Transverse colon (tissue), 4 donors: ENCODE measurements at regions not wholly inside any gene's neighbourhood (a gene's known extent, or its start where the extent isn't known, plus 50 kb on each side); places are given as distances from the start of the nearest gene placed in this dataset.
"Not testable (repeated sequence)": the region's sequence is repeated elsewhere in the genome, so short reads cannot be mapped to it uniquely, and the experiment has no call there.

Experiments
- DNase-seq: peaks from one replicate; pipeline ENCODE4 v3.0.0-alpha.2; 2019
- H3K27ac ChIP-seq, 4 donors: fragments of 200-600 bp; sonication (generic); 2 replicates each; pipeline ENCODE4 v1.5.1; 2016 to 2018; ENCODE audit warnings: inconsistent platforms in 4 of 4
- H3K27me3 ChIP-seq: fragments of 200-600 bp; sonication (generic); 2 replicates; pipeline ENCODE4 v1.5.1; 2017; ENCODE audit warnings: inconsistent platforms
- H3K36me3 ChIP-seq, 4 donors: fragments of 200-600 bp; sonication (generic); 2 replicates each; pipeline ENCODE4 v1.5.1; 2017 to 2019; ENCODE audit warnings: inconsistent platforms in 4 of 4
- H3K4me1 ChIP-seq, 4 donors: fragments of 200-600 bp; sonication (generic); 2 replicates each; pipeline ENCODE4 v1.5.1; 2017 to 2020; ENCODE audit warnings: inconsistent platforms in 4 of 4
- H3K4me3 ChIP-seq, 4 donors: fragments of 200-600 bp; sonication (generic); 1 replicate in 1 of 4; 2 replicates in 3 of 4; pipeline versions ENCODE4 v1.5.1 to v1.6.1; 2017 to 2019; ENCODE audit warnings: inconsistent platforms in 4 of 4
- H3K9me3 ChIP-seq, 2 donors: fragments of 200-600 bp; sonication (generic); 2 replicates each; pipeline ENCODE4 v1.5.1; 2017 to 2019; ENCODE audit warnings: inconsistent platforms in 2 of 2
- CTCF ChIP-seq, 5 experiments: fragments of 200-600 bp in 3 of 5; fragments of 450-650 bp in 2 of 5; sonication (generic) in 3 of 5; IDR thresholded peaks; 1 replicate in 2 of 5; 2 replicates in 3 of 5; pipeline ENCODE4 v1.5.1; 2016 to 2017; ENCODE audit warnings: antibody characterized with exemption in 5 of 5, inconsistent platforms in 3 of 5, mild to moderate bottlenecking in 2 of 5, moderate library complexity in 1 of 5
- EP300 ChIP-seq: sonication (generic); formaldehyde crosslinking; IDR thresholded peaks from one replicate; pipeline ENCODE4 v1.6.1; 2017; ENCODE audit warnings: antibody characterized with exemption, low read depth
- POLR2A ChIP-seq: fragments of 450-650 bp; IDR thresholded peaks from one replicate; pipeline ENCODE4 v1.6.1; 2016; ENCODE audit warnings: antibody characterized with exemption, mild to moderate bottlenecking, moderate library complexity
- POLR2AphosphoS5 ChIP-seq, 3 donors: sonication (generic); formaldehyde crosslinking; IDR thresholded peaks; one replicate each; pipeline ENCODE4 v1.6.1; 2016; ENCODE audit warnings: antibody characterized with exemption in 3 of 3
- WGBS, 2 donors: methylation state at CpG; one replicate each; pipeline ENCODE4 v1.1.5; 2018; ENCODE audit warnings: low coverage in 1 of 2; 5-methylcytosine and 5-hydroxymethylcytosine counted together
- in situ Hi-C, 4 donors: fragments of 200-750 bp; cut with MboI; loops; one replicate each; pipeline versions ENCODE4 v1.15.0 to v1.15.1; 2017; ENCODE audit warnings: low sequenced_read_pairs in 3 of 4, low pct_ligation_motif_present in 1 of 4, low pct_unique_long_range_greater_than_20kb in 1 of 4
- intact Hi-C: fragments of 100-400 bp; cut with DNase I; formaldehyde crosslinking; loops from one replicate; pipeline ENCODE4 v1.15.1; 2023; ENCODE audit warnings: low total_unique reads

GRCh38 chr2:84236288-84236687, 222.8 kb downstream of the SUCLG1 start:
- intact Hi-C loops (no loop called here), in situ Hi-C loops (no loop called here)
- DNase-seq, result no peak
- Histone ChIP-seq H3K9me3 (no peaks in the 10 kb centered on the region), H3K27ac (no peak overlapping the region), H3K4me1 (no peaks in the 10 kb centered on the region), H3K36me3 (no peaks in the 10 kb centered on the region), H3K27me3 (no peaks in the 10 kb centered on the region), H3K4me3 (no peak overlapping the region)
- no peak for TF ChIP-seq POLR2A
- 84 to 85% methylated on average over 7 of the region's 7 CpGs for WGBS, 2 donors

GRCh38 chr2:84234103-84234502, 225.0 kb downstream of the SUCLG1 start:
- Histone ChIP-seq H3K36me3 (no peaks in the 10 kb centered on the region), H3K4me1 (no peaks in the 10 kb centered on the region), H3K4me3 (no peak overlapping the region), H3K27ac (no peak overlapping the region), H3K9me3 (no peaks in the 10 kb centered on the region), H3K27me3 (no peaks in the 10 kb centered on the region)
- intact Hi-C loops, result no loop called here
- WGBS, 2 donors, result 55 to 70% methylated on average over 6 of the region's 6 CpGs
- DNase-seq, result no peak
- TF ChIP-seq POLR2AphosphoS5 (IDR thresholded peaks at IDR 0.05), result no peak
- no peak for TF ChIP-seq CTCF (IDR thresholded peaks at IDR 0.05)
- no peak for TF ChIP-seq EP300
- no peak for TF ChIP-seq POLR2A
- in situ Hi-C loops, result no loop called here

- Histone ChIP-seq H3K4me3 (no peak overlapping the region), H3K4me1 (no peaks in the 10 kb centered on the region), H3K36me3 (no peaks in the 10 kb centered on the region), H3K9me3 (no peaks in the 10 kb centered on the region), H3K27me3 (no peaks in the 10 kb centered on the region), H3K27ac (no peak overlapping the region)
- 70 to 82% methylated on average over 1 of the region's 1 CpG for WGBS, 2 donors
- in situ Hi-C loops (no loop called here), intact Hi-C loops (no loop called here)
- no peak for TF ChIP-seq POLR2A
- no peak for TF ChIP-seq POLR2AphosphoS5 (IDR thresholded peaks at IDR 0.05)
- TF ChIP-seq EP300, result no peak
- TF ChIP-seq CTCF (IDR thresholded peaks at IDR 0.05), result no peak
- DNase-seq, result no peak
These were observed 227.6 kb downstream of the SUCLG1 start for GRCh38 chr2:84231478-84231877.

- Histone ChIP-seq H3K27me3 (no peaks in the 10 kb centered on the region), H3K36me3 (no peaks in the 10 kb centered on the region), H3K27ac (no peak overlapping the region), H3K4me1 (no peaks in the 10 kb centered on the region), H3K9me3 (no peaks in the 10 kb centered on the region), H3K4me3 (no peak overlapping the region)
- no peak for TF ChIP-seq CTCF (IDR thresholded peaks at IDR 0.05)
- no peak for TF ChIP-seq EP300
- TF ChIP-seq POLR2A, result no peak
- TF ChIP-seq POLR2AphosphoS5 (IDR thresholded peaks at IDR 0.05), result no peak
- in situ Hi-C loops, result no loop called here
- intact Hi-C loops, result no loop called here
- no peak for DNase-seq
These were observed 235.0 kb downstream of the SUCLG1 start for GRCh38 chr2:84224121-84224520.

- intact Hi-C loops (no loop called here), in situ Hi-C loops (no loop called here)
- Histone ChIP-seq H3K36me3 (no peaks in the 10 kb centered on the region), H3K4me3 (no peak overlapping the region), H3K9me3 (no peaks in the 10 kb centered on the region), H3K4me1 (no peaks in the 10 kb centered on the region), H3K27me3 (no peaks in the 10 kb centered on the region), H3K27ac (no peak overlapping the region)
- no peak for TF ChIP-seq POLR2AphosphoS5 (IDR thresholded peaks at IDR 0.05)
- TF ChIP-seq POLR2A, result no peak
- TF ChIP-seq CTCF (IDR thresholded peaks at IDR 0.05), result no peak
- no peak for TF ChIP-seq EP300
- 81 to 89% methylated on average over 2 of the region's 2 CpGs for WGBS, 2 donors
- no peak for DNase-seq
These were observed 235.9 kb downstream of the SUCLG1 start for GRCh38 chr2:84223191-84223590.

GRCh38 chr2:84221102-84221501, 238.0 kb downstream of the SUCLG1 start:
- H3K27me3 ChIP-seq, H3K36me3 ChIP-seq, H3K27ac ChIP-seq, H3K4me3 ChIP-seq, H3K9me3 ChIP-seq, in situ Hi-C loops, DNase-seq, intact Hi-C loops, H3K4me1 ChIP-seq: not testable (repeated sequence)
- WGBS, 2 donors, result 93% methylated on average over 2 of the region's 2 CpGs; no CpG with 5 or more reads in 1 of the 2 donors
